CD14-positive monocyte (primary cell): ENCODE measurements at regions not wholly inside any gene's neighbourhood (a gene's known extent, or its start where the extent isn't known, plus 50 kb on each side); places are given as distances from the start of the nearest gene placed in this dataset.

Experiments
- DNase-seq, 3 donors: peaks; one replicate each; pipeline ENCODE4 v3.0.0-alpha.2; 2011 to 2022
- H2AFZ ChIP-seq: 2 replicates; pipeline ENCODE4 v1.6.0; 2012; ENCODE audit warnings: mild to moderate bottlenecking, low read depth, low read length, inconsistent platforms; ENCODE audit not compliant: insufficient read depth, poor library complexity, severe bottlenecking
- H3K27ac ChIP-seq, 2 donors: 1 replicate in 1 of 2; 2 replicates in 1 of 2; pipeline ENCODE4 v1.5.1; 2012 to 2013; ENCODE audit warnings: low read length in 2 of 2, control low read depth in 1 of 2, inconsistent platforms in 1 of 2, low read depth in 1 of 2, mild to moderate bottlenecking in 1 of 2
- H3K27me3 ChIP-seq, 2 donors: one replicate each; pipeline versions ENCODE4 v1.6.0 to v1.6.1; 2011 to 2013; ENCODE audit warnings: low read length in 2 of 2; ENCODE audit not compliant: control insufficient read depth in 2 of 2, insufficient read depth in 2 of 2
- H3K36me3 ChIP-seq, 2 donors: replicated peaks in 1 of 2; 1 replicate in 1 of 2; 2 replicates in 1 of 2; pipeline versions ENCODE4 v1.5.1 to v1.6.1; 2012 to 2013; ENCODE audit warnings: low read length in 2 of 2, control low read depth in 1 of 2, inconsistent platforms in 1 of 2, mild to moderate bottlenecking in 1 of 2; ENCODE audit not compliant: insufficient read depth in 2 of 2, control insufficient read depth in 1 of 2
- H3K4me1 ChIP-seq, 2 donors: 1 replicate in 1 of 2; 2 replicates in 1 of 2; pipeline versions ENCODE4 v1.5.1 to v1.6.1; 2012 to 2013; ENCODE audit warnings: low read length in 2 of 2, control low read depth in 1 of 2, inconsistent platforms in 1 of 2, mild to moderate bottlenecking in 1 of 2, moderate library complexity in 1 of 2; ENCODE audit not compliant: insufficient read depth in 2 of 2, control insufficient read depth in 1 of 2
- H3K4me2 ChIP-seq: replicated peaks from 2 replicates; pipeline ENCODE3; 2012; ENCODE audit warnings: low read length, moderate library complexity, mild to moderate bottlenecking; ENCODE audit not compliant: poor library complexity, severe bottlenecking; ENCODE audit errors: extremely low read depth
- H3K4me3 ChIP-seq, 3 experiments: fragments of 200-600 bp in 1 of 3; sonication (generic) in 1 of 3; replicated peaks in 1 of 3; 1 replicate in 2 of 3; 2 replicates in 1 of 3; pipeline ENCODE4 v1.5.1; 2011 to 2013; ENCODE audit warnings: low read length in 3 of 3, mild to moderate bottlenecking in 3 of 3, control low read depth in 2 of 3, low read depth in 2 of 3, inconsistent platforms in 1 of 3, moderate library complexity in 1 of 3
- H3K79me2 ChIP-seq: 2 replicates; pipeline ENCODE4 v1.6.0; 2012; ENCODE audit warnings: mild to moderate bottlenecking, control low read depth, inconsistent platforms, low read length, moderate library complexity; ENCODE audit not compliant: insufficient read depth
- H3K9ac ChIP-seq: 2 replicates; pipeline ENCODE4 v1.6.0; 2017; ENCODE audit warnings: low read length, mild to moderate bottlenecking; ENCODE audit not compliant: insufficient read depth, poor library complexity, severe bottlenecking
- H3K9me3 ChIP-seq, 2 donors: replicated peaks in 1 of 2; 1 replicate in 1 of 2; 2 replicates in 1 of 2; pipeline versions ENCODE4 v1.5.1 to v1.6.1; 2012 to 2013; ENCODE audit warnings: low read length in 2 of 2, control low read depth in 1 of 2; ENCODE audit not compliant: control insufficient read depth in 1 of 2, insufficient read depth in 1 of 2
- H4K20me1 ChIP-seq: 2 replicates; pipeline ENCODE4 v1.6.0; 2012; ENCODE audit warnings: mild to moderate bottlenecking, low read length, control low read depth, moderate library complexity; ENCODE audit not compliant: insufficient read depth
- H3K27ac Mint-ChIP-seq, 7 donors: one replicate each; pipeline ENCODE4 v1.8.0; 2020; ENCODE audit warnings: mild to moderate bottlenecking in 7 of 7, mixed read lengths in 7 of 7, moderate library complexity in 6 of 7, inconsistent platforms in 2 of 7
- H3K27me3 Mint-ChIP-seq, 3 donors: one replicate each; pipeline ENCODE4 v1.8.0; 2021 to 2022; ENCODE audit warnings: low read depth in 3 of 3, mild to moderate bottlenecking in 3 of 3, mixed read lengths in 3 of 3, moderate library complexity in 3 of 3, inconsistent platforms in 1 of 3
- H3K36me3 Mint-ChIP-seq, 2 donors: one replicate each; pipeline ENCODE4 v1.8.0; 2020; ENCODE audit warnings: mixed read lengths in 2 of 2, inconsistent platforms in 1 of 2, mild to moderate bottlenecking in 1 of 2
- H3K4me1 Mint-ChIP-seq: one replicate; pipeline ENCODE4 v1.8.0; 2020; ENCODE audit warnings: mild to moderate bottlenecking, mixed read lengths
- H3K4me3 Mint-ChIP-seq, 2 donors: one replicate each; pipeline ENCODE4 v1.8.0; 2020; ENCODE audit warnings: mild to moderate bottlenecking in 2 of 2, mixed read lengths in 2 of 2, moderate library complexity in 1 of 2
- H3K9me3 Mint-ChIP-seq, 7 donors: one replicate each; pipeline ENCODE4 v1.8.0; 2020 to 2022; ENCODE audit warnings: mixed read lengths in 7 of 7, mild to moderate bottlenecking in 6 of 7, moderate library complexity in 6 of 7, inconsistent platforms in 2 of 7
- CTCF ChIP-seq: fragments of 200-600 bp; IDR thresholded peaks from one replicate; pipeline ENCODE4 v1.8.0; 2022; ENCODE audit warnings: antibody characterized with exemption, mild to moderate bottlenecking
- WGBS: methylation state at CpG from one replicate; pipeline ENCODE4 v1.1.5; 2013; ENCODE audit warnings: missing lambda C conversion rate; ENCODE audit not compliant: insufficient coverage; 5-methylcytosine and 5-hydroxymethylcytosine counted together
- intact Hi-C, 2 donors: fragments of 100-400 bp; cut with micrococcal nuclease; formaldehyde crosslinking; loops; one replicate each; pipeline versions ENCODE4 v1.15.0 to v1.15.1; 2023

GRCh38 chr1:216805953-216806352 is 82.7 kb upstream of the ESRRG start:
- no peak for TF ChIP-seq CTCF
- Histone ChIP-seq H3K79me2 (no peaks in the 10 kb centered on the region), H3K27me3 (no peaks in the 10 kb centered on the region), H3K4me2 (no peak overlapping the region), H4K20me1 (no peaks in the 10 kb centered on the region), H3K4me3 (no peak overlapping the region), H3K9me3 (no peaks in the 10 kb centered on the region), H3K9ac (no peak overlapping the region), H2AFZ (no peak overlapping the region), H3K4me1 (no peaks in the 10 kb centered on the region), H3K27ac (no peak overlapping the region), H3K36me3 (no peaks in the 10 kb centered on the region)
- H3K36me3 Mint-ChIP-seq, result no peaks in the 10 kb centered on the region
- no peak for DNase-seq
- intact Hi-C loops, result no loop called here
- WGBS, result no CpG with 5 or more reads among the region's 1 CpG
- no peaks in the 10 kb centered on the region for H3K4me1 Mint-ChIP-seq
- H3K27me3 Mint-ChIP-seq, result peaks cover 0 to 2% (median 2%) of the 10 kb centered on the region in 3 donors
- H3K4me3 Mint-ChIP-seq, result no peak overlapping the region
- H3K9me3 Mint-ChIP-seq, result peaks cover 0 to 7% (median 0%) of the 10 kb centered on the region in 7 donors
- H3K27ac Mint-ChIP-seq, result no peak overlapping the region

- Histone ChIP-seq H3K79me2 (no peaks in the 10 kb centered on the region), H3K27me3 (no peaks in the 10 kb centered on the region), H2AFZ (no peak overlapping the region), H3K9ac (no peak overlapping the region), H3K4me2 (no peak overlapping the region), H3K27ac (no peak overlapping the region), H3K36me3 (no peaks in the 10 kb centered on the region), H3K4me3 (no peak overlapping the region), H3K9me3 (no peaks in the 10 kb centered on the region), H3K4me1 (no peaks in the 10 kb centered on the region), H4K20me1 (no peaks in the 10 kb centered on the region)
- Mint-ChIP-seq H3K27me3 (peaks cover 0 to 2% (median 2%) of the 10 kb centered on the region in 3 donors), H3K4me3 (no peak overlapping the region), H3K36me3 (no peaks in the 10 kb centered on the region), H3K27ac (no peak overlapping the region), H3K4me1 (no peaks in the 10 kb centered on the region), H3K9me3 (peaks cover 0 to 7% (median 0%) of the 10 kb centered on the region in 7 donors)
- no peak for TF ChIP-seq CTCF
- 100% methylated on average over 1 of the region's 5 CpGs for WGBS
- DNase-seq, result no peak
- intact Hi-C loops, result no loop called here
Observed at GRCh38 chr1:216805233-216805632, 82.0 kb upstream of the ESRRG start.
